ENCODE measurements at regions not wholly inside any gene's neighbourhood (a gene's known extent, or its start where the extent isn't known, plus 50 kb on each side); places are given as distances from the start of the nearest gene placed in this dataset.

DNA sequence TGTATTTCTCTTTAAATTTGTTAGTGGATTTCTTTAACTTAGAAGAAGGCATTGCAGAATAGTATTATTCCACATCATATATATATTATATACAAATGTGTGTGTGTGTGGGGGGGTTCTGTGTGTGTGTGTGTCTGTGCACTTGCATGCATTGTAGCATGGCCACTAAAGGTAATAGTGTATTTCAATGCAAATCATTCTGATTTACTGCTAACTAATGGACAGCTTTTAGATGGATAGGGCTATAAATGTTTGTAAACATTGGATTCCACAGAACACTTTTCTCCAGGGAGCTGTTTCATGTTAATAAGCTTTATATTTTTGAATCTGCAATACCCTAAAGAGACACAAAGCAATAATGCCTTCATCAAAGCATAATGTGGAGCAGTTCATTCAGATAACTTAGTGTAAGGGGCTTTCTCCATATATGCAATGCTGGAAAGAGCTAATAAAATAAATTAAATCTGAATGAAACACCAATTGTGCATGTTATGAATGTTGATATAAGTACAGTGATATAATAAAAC is 496.7 kb upstream of the CDH9 start:
- intact Hi-C loops (cut with DNase I), result no loop called here
- Histone ChIP-seq H3K36me3 (no peaks in the 10 kb centered on the region), H3K9me3 (peaks cover 8% of the 10 kb centered on the region), H3K27me3 (replicated peaks; ENCODE audit: insufficient read depth) (no peaks in the 10 kb centered on the region), H3K27ac (no peak overlapping the region), H3K4me3 (no peak overlapping the region), H3K4me1 (replicated peaks) (no peaks in the 10 kb centered on the region)
- DNase-seq (ENCODE audit: low spot score), result no peak
- TF ChIP-seq POLR2A (IDR thresholded peaks at IDR 0.05) (no peak), POLR2AphosphoS5 (IDR thresholded peaks at IDR 0.05) (no peak)
- TF ChIP-seq, protein P1, sequence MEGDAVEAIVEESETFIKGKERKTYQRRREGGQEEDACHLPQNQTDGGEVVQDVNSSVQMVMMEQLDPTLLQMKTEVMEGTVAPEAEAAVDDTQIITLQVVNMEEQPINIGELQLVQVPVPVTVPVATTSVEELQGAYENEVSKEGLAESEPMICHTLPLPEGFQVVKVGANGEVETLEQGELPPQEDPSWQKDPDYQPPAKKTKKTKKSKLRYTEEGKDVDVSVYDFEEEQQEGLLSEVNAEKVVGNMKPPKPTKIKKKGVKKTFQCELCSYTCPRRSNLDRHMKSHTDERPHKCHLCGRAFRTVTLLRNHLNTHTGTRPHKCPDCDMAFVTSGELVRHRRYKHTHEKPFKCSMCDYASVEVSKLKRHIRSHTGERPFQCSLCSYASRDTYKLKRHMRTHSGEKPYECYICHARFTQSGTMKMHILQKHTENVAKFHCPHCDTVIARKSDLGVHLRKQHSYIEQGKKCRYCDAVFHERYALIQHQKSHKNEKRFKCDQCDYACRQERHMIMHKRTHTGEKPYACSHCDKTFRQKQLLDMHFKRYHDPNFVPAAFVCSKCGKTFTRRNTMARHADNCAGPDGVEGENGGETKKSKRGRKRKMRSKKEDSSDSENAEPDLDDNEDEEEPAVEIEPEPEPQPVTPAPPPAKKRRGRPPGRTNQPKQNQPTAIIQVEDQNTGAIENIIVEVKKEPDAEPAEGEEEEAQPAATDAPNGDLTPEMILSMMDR (IDR thresholded peaks at IDR 0.05), result no peak

DNA sequence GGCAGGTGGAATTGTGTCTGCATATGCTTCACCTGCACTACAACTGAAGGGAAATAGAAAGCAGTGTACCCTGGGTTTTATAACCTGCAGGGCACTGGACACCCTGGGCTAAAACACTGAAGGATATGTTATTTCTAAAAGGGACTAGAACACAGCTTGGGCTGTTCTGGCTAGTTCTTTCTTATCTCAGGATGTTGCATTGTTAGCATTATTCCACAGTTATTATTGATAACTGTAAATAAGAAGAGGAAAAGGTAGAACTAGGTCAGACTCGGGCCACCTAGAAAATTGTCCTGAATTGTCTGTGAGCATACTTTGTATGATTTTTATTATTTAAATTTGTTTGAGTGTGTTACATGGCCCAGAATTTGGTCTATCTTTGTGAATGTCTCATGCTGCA is 493.9 kb upstream of the CDH9 start:
- H3K4me1 ChIP-seq (replicated peaks), result no peaks in the 10 kb centered on the region
- H3K4me3 ChIP-seq, result no peak overlapping the region
- no peaks in the 10 kb centered on the region for H3K27me3 ChIP-seq (replicated peaks; ENCODE audit: insufficient read depth)
- no peak overlapping the region for H3K27ac ChIP-seq
- H3K9me3 ChIP-seq, result no peaks in the 10 kb centered on the region
- 80% methylated on average over 1 of the region's 1 CpG for whole genome bisulfite sequencing
- no peak for DNase-seq (ENCODE audit: low spot score)
- intact Hi-C loops (cut with DNase I), result no loop called here
- no peak for TF ChIP-seq POLR2AphosphoS5 (IDR thresholded peaks at IDR 0.05)
- TF ChIP-seq POLR2A (IDR thresholded peaks at IDR 0.05), result no peak
- TF ChIP-seq, protein P1 (IDR thresholded peaks at IDR 0.05), result no peak
- no peaks in the 10 kb centered on the region for H3K36me3 ChIP-seq

DNA sequence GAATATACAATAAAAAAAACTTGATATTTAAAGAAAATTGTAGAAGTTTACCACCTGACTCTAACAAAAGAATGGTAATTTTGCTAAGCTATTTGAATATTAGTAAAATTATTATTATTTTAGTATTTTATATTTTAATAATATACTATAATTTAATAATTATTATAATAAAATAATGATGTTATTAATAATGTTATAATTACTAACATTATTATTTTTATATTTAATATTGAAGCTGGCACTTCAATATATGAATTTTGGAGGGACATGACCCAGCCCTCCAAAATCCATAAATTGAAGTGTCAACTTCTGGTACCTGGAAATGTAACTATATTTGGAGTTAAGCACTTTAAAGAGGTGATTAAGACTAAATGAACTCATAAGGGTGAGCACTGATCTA is 486.1 kb upstream of the CDH9 start:
- TF ChIP-seq POLR2A (IDR thresholded peaks at IDR 0.05) (no peak), POLR2AphosphoS5 (IDR thresholded peaks at IDR 0.05) (no peak)
- TF ChIP-seq, protein P1 (IDR thresholded peaks at IDR 0.05), result no peak
- Histone ChIP-seq H3K36me3 (no peaks in the 10 kb centered on the region), H3K4me3 (no peak overlapping the region), H3K27me3 (replicated peaks; ENCODE audit: insufficient read depth) (no peaks in the 10 kb centered on the region), H3K27ac (no peak overlapping the region), H3K4me1 (replicated peaks) (no peaks in the 10 kb centered on the region), H3K9me3 (no peaks in the 10 kb centered on the region)
- DNase-seq (ENCODE audit: low spot score), result no peak
- intact Hi-C loops (cut with DNase I), result no loop called here

DNA sequence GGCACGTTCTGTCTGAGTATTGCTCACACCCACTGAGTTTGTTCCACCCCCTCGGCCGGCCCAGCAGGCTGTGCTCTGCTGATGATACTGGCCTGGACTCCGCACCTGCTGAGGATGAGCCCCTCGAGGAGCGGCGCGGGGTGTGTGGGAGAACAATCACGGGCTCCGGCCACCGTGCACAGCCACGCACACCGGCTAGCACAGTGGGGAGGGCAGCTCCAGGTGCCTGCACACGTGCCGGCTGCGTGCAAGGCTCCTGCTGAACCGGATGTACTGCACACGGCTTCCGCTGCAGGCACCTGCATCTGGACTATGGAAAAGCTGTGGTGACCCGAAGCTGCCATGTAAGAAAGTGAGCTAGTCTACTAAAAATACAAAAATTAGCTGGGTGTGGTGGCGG is 485.2 kb upstream of the CDH9 start:
- no peak for TF ChIP-seq POLR2AphosphoS5 (IDR thresholded peaks at IDR 0.05)
- TF ChIP-seq, protein P1 (IDR thresholded peaks at IDR 0.05), result no peak
- Histone ChIP-seq H3K27me3 (replicated peaks; ENCODE audit: insufficient read depth) (no peaks in the 10 kb centered on the region), H3K36me3 (no peaks in the 10 kb centered on the region), H3K4me3 (no peak overlapping the region), H3K4me1 (replicated peaks) (no peaks in the 10 kb centered on the region), H3K27ac (no peak overlapping the region), H3K9me3 (no peaks in the 10 kb centered on the region)
- DNase-seq (ENCODE audit: low spot score), result no peak
- intact Hi-C loops (cut with DNase I), result no loop called here
- WGBS, result 94% methylated on average over 19 of the region's 21 CpGs

DNA sequence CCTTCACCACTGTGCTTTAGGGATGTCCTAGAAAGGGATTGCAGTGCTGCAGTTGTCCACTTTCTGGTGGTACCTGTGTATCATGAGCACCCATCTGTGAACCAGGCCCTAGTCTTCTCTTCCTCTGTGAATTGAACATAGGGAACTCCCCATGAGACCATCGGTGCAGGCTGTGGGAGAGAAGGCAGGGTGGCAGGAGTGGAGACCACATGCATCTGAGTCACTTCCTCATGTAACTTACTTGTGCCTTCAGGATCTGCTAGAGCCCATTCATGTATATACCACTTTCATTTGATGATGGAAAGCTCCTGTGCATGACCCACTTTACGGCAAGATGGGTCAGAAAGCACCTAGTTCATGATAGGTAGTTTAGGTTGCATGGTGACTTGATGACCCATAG is 478.1 kb upstream of the CDH9 start:
- Histone ChIP-seq H3K4me1 (replicated peaks) (no peaks in the 10 kb centered on the region), H3K27me3 (replicated peaks; ENCODE audit: insufficient read depth) (no peaks in the 10 kb centered on the region), H3K36me3 (no peaks in the 10 kb centered on the region), H3K9me3 (no peaks in the 10 kb centered on the region), H3K4me3 (no peak overlapping the region), H3K27ac (no peak overlapping the region)
- intact Hi-C loops (cut with DNase I), result no loop called here
- TF ChIP-seq POLR2A (IDR thresholded peaks at IDR 0.05) (no peak), POLR2AphosphoS5 (IDR thresholded peaks at IDR 0.05) (no peak)
- TF ChIP-seq, protein P1 (IDR thresholded peaks at IDR 0.05), result no peak
- DNase-seq (ENCODE audit: low spot score), result no peak
- WGBS, result 100% methylated on average over 2 of the region's 2 CpGs

All from prostate gland (tissue), 2 donors.